ENCODE measurements at regions not wholly inside any gene's neighbourhood (a gene's known extent, or its start where the extent isn't known, plus 50 kb on each side); places are given as distances from the start of the nearest gene placed in this dataset.

DNA sequence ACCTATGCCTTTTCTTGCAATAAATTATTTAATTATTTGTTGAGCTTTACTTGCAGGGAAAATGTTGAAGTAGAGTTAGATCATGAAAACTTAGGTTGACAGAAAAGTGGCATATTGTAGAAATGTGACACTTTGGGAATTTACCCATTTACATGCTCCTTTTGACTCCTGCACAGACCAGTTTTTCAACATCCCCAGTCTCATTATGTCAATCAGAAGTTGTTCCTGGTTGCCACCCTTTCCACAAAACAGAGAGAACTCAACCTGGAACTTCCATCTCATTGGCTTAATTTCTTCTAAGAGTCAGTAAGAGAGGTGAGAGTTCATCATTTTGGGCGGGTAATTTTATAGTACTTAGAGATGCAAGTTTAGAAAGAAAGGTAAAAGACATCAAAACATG is 284.6 kb upstream of the ANKRD50 start:
- no peak for TF ChIP-seq ZFP30 (CRISPR knock-in tag; IDR thresholded peaks at IDR 0.05)
- no peak for TF ChIP-seq ZC3H10 (CRISPR knock-in tag; IDR thresholded peaks at IDR 0.05)
- no peak for TF ChIP-seq RARB (CRISPR knock-in tag; IDR thresholded peaks at IDR 0.05)
- TF ChIP-seq PPARA (CRISPR knock-in tag; IDR thresholded peaks at IDR 0.05; ENCODE audit: borderline replicate concordance) = no peak
- no peak for TF ChIP-seq ZNF565 (CRISPR knock-in tag; conservative IDR thresholded peaks at IDR 0.05; ENCODE audit: low read depth)
- no peak for TF ChIP-seq ARNTL (CRISPR knock-in tag; IDR thresholded peaks at IDR 0.05; ENCODE audit: borderline replicate concordance, low read depth)
